GM21576 (cell line): ENCODE measurements at regions not wholly inside any gene's neighbourhood (a gene's known extent, or its start where the extent isn't known, plus 50 kb on each side); places are given as distances from the start of the nearest gene placed in this dataset.
"Not testable (repeated sequence)": the region's sequence is repeated elsewhere in the genome, so short reads cannot be mapped to it uniquely, and the experiment has no call there.

ENCODE experiments used
- ATAC-seq: cut with Tn5 transposase; IDR thresholded peaks from one replicate; pipeline ENCODE4 v1.9.1; 2021; ENCODE audit warnings: mild to moderate bottlenecking, moderate library complexity; ENCODE audit not compliant: unreplicated experiment

DNA sequence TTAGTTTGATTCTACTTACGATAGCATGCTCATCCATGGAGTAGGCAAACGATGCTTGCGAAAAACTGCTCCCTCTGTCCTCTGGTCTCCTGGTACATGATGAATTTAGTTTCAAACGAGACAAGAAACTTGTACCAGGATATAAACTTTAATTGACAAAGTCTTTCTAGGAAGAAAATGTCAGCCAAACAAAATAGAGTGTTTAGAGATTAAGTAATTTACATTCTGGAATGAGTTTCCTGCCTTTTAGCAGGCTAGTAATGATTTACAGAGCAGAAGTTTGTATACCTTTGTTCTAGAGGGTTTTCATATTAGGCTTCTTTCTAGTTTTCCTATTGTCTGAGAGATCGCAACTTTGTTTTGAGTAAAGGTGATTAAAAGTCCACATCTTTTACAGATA is 206.9 kb downstream of the RPL10L start:
- no peak for ATAC-seq

DNA sequence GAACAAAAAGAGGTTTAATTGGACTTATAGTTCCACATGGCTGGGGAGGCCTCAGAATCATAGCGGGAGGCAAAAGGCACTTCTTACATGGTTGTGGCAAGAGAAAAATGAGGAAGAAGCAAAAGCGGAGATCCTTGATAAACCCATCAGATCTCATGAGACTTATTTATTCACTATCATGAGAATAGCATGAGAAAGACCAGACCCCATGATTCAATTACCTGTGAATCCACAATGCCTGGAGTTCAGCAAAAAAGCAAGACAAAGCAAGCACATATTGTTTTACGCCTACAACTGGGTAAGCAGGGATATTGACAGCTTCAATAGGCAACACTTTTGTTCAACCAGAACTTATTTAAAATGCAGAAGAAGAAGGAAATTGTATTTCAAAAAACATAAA is 218.2 kb downstream of the RPL10L start:
- no peak for ATAC-seq

DNA sequence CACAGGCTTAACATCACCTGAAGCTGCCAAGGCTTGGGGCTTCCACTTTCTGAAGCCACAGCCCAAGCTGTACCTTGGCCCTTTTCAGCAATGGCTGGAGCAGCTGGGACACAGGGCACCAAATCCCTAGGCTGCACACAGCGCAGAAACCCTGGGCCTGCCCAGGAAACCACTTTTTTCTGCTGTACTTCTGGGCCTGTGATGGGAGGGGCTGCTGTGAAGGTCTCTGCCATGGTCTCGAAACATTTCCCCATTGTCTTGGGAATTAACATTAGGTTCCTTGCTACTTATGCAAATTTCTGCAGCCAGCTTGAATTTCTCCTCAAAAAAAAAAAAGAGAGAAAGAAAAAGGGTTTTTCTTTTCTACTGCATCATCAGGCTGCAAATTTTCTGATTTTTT is 219.1 kb downstream of the RPL10L start:
- ATAC-seq, result no peak

DNA sequence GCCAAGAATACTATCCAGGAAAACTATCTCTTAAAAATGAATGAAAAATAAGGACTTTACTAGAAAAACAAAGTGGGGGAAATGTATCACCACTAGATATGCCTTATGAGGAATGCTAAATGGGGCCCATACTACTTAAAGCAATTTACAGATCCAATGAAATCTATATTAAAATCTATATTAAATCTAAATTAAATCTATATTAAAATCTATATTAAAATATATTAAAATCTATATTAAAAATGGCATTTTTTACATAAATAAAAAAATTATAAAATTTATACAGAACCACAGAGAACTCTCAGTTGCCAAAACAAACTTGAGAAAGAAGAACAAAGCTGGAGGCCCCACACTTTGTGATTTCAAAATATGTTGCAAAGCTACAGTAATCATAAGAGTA is 234.5 kb downstream of the RPL10L start:
- ATAC-seq, result no peak

DNA sequence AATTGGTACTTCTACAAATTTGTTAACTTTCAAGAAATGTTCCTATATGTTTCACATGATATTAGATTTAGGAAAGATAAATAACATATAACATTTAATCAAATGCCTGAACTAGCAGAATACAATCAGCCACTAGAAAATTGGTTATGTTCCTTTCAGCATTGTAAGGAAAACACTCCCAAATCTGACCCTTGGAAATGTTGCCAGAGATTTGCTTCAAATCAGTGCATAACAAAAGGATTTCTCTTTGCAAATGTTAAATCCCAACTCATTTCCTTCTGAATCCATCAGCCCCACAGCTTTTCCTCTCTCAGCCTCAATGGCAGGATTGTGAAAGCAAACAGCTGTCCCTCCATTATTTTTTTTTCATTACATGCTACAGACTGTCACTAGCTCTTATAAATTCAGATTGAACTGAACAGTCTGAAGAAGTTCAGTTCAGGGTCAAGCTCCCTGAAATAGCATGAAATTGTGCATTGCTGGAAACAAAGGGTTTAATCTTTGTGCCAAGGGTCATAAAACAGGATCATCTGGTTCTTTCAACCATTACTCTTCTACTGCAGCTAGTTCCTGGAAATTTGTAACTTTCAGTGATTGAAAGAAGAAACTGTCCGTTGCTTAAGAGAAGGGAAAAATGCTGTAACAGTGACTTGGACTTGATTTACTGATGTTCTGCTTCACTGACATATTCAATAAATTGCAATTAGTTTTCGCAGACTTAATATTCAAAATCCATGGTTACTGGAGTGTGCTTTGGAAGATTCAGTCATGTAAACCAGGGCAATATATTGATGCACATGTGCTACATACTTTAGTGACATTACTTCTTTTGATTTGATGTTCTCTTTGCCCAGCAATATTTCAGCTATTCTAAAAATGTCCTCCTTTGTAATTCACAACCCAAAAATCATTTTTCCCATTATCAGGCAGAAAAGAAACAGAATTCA is 246.4 kb downstream of the RPL10L start:
- ATAC-seq, result no peak

DNA sequence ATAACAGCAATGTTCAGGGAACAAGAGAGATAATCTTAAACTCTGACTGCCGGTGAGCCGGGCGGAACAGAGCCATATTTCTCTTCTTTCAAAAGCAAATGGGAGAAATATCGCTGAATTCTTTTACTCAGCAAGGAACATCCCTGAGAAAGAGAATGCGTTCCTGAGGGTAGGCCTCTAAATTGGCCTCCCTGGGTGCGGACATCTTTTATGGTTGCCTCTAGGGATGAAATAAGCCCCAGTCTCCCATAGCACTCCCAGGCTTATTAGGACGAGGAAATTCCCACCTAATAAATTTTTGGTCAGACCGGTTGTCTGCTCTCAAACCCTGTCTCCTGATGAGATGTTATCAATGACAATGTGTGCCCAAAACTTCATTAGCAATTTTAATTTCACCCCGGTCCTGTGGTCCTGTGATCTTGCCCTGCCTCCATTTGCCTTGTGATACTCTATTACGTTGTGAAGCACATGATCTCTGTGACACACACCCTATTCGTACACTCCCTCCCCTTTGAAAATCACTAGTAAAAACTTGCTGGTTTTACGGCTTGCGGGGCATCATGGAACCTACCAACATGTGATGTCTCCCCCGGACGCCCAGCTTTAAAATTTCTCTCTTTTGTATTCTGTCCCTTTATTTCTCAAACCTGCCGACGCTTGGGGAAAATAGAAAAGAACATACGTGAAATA is 249.4 kb downstream of the RPL10L start:
- not testable (repeated sequence) for ATAC-seq

DNA sequence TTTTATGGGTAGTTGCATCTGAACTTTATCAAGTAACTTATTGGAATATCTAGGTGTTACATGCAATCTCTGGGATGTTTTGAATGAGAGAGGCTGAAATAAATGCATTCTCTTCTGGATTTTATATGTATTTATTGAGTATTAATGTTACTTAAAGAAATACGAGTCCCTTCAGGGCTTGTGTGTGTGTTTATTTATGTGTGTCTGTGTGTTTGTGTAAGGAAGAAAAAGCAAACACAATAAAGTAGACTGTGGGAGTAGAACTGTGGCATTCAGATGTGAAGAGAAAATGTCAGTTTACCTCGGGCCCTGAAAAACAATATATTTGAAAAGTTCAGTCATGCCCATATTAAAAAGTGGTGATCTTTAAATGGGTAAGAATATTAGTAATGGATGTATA is 250.5 kb downstream of the RPL10L start:
- ATAC-seq, result no peak

DNA sequence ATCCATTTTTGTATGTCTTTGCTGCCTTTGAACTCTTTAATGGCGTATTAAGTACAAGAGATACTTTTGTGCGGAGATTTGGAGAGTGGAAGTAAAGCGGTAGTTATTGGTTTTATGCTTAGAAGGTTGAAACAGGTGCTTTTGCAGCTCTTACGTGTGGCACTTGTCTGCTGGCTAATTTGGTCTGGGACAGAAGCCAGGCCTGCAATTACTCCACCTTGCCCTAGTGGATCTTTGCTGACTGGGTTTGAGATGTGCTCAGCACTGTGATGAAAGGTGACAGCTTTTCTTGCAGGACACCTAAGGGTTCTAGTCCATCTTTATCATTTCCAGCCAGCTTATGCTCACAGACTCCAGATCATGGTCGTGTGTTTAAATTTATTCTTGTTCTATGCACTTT is 252.5 kb downstream of the RPL10L start:
- no peak for ATAC-seq

DNA sequence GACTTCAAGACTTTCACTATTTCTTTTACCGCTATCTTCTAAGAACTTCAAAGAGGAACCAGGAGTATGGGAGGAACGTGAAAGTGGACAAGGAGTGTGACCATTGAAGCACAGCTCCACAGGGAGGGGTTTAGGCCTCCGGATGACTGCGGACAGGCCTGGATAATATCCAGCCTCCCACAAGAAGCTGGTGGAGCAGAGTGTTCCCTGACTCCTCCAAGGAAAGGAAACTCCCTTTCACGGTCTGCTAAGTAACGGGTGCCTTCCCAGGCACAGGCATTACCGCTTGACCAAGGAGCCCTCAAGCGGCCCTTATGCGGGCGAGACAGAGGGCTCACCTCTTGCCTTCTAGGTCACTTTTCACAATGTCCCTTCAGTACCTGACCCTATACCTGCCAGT is 267.0 kb downstream of the RPL10L start:
- no peak for ATAC-seq

DNA sequence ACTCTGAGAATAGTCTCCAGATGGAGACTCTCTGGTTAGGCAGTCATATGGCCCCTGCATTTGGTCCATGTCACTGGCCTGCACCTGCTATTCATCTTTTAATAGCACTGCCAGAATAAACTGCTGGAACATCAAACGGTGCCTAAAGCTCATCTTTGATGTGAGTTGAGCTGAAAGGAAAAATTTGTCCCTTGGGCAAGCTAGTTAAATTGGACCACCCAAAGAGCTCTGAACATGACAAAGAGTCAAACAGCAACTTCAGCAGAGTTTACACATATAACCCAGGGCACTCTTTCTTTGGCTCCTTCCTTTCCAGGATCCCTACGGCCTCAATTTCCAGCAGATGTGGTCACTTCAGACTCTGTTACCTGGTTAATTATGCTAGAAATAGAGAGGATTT is 269.9 kb downstream of the RPL10L start:
- ATAC-seq, result no peak

DNA sequence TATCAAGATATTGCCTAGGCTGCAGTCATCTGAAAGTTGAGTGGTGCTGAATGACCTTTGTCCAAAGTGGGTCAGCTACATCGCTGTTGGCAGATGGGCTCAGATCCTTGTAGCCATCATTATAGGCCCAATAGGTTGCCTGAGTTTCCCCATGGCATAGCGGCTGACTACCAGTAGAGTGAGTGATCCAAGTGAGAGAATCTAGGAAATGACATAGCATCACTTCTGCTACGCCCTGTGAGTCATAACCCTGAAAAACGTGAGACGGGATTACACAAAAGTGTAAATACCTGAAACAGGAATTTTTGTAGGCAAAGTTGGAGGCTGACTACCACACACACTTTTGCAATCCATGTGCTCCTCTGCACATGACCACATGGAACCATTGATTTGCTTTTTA is 273.3 kb downstream of the RPL10L start:
- ATAC-seq, result no peak

DNA sequence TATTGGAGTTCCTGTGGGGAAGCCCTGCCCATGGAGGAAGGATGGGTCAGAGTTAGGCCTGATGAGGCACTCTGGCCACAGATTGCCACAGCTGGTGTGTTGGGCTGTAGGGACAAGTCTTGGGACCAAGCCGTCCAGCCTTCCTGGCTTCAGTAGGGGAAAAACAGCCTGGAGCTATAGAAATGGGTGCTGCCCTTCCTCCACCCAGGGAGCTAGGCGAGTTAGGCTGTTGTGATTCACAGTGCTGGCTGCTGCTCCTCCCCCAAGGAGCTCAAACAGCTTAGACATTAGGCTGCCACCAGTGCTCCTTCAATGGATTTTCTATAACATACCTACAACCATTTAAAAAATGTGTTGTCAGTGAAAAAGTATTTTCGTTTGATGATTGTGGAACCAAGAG is 274.3 kb downstream of the RPL10L start:
- no peak for ATAC-seq

DNA sequence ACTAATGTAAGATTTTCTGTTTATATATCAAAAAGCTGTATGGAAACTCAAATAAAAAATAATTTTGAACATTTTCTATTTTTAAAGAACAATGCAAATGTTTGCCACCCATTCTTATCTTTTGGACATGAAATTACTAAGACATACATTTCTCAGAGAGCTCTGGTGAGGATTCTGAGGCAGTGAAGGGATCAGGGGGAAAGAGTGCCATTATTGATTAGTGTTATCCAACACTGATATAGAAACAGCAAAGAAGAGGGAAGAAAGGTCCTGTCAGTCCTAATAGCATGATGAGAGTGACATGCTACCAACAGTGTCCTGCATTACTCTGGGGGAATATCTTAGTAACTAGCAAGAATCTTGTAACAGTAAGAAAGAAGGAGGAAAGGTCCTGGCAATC is 282.2 kb downstream of the RPL10L start:
- ATAC-seq, result no peak

DNA sequence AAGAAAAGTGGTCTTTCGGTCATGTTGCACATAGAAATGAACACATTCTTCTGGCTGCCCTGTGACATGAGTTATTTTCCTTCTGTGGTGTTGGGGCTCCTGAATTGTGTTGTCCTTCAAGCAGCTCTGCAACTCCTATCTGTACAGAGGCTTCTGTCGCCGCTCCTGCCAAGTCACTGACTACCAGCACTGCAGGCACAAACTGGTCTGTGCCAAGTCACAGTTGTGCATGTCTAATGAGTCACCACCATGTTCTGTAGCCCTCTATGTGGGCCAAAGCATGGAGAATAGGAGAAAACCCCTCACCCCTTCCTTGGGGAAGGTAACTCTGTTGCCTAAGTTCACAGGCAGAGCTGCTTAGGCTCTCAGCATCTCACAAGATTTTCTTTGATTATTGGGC is 283.3 kb downstream of the RPL10L start:
- ATAC-seq, result no peak

DNA sequence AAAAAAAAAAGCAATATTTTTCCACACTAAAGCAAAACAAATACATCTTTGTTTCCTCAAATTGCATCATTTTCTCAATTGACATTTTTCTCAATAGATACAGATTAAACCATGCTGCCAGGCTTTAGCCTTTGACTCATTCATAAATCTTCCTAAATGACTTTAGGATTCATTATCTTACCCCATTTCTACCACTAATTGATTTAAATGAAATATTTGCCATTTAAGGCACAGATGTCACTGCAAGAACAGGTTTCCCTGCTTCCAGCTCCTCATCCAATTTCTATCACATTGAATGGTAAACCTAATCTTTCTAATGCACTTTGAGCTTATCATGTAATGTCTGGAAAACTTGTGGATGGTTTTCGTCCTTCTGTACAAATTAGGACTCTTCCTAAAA is 298.7 kb downstream of the RPL10L start:
- ATAC-seq, result no peak

DNA sequence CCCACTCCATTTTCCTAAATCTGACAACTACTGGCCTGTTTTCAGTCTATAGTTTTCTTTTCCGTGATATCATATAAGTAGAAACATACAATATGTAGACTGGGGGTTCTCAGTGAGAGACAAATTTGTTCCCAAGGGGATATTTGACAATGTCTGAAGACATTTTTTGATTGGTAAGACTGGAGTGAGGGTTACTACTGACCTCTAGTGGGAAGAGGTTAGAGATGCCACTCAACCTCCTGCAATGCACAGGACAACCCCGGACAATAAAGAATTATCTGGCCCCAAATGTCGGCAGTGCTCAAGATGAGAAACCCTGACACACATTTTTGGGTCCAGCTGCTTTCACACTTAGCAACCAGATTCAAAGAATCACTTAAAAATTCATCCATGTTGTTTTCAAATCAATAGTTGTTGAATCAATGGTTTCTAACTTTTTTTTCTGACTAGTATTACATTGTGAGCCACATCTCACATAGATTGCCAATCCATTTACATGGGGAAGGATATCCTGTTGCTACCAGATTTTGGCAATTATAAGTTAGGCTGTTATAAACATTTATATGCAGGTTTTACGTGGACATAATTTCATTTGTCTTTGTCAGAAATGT is 307.1 kb downstream of the RPL10L start:
- ATAC-seq, result no peak

DNA sequence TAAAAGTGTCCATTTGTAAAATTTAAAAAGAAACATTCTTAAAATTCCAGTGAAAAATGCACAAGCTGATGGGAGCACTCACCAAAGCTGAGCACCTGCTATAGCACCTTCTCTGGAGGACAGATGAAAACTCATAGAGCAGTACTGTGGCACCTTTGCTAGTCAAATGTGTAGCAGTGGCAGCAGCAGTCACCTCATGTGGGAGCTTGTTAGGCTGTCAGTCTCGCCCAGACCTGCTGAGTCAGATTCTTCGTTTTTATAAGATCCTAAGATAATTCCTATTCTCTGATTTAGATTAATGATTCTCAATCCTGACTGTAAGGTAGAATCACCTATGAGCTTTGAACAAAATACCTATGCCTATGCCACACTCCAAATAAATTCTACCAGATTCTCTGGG is 325.8 kb downstream of the RPL10L start:
- no peak for ATAC-seq

DNA sequence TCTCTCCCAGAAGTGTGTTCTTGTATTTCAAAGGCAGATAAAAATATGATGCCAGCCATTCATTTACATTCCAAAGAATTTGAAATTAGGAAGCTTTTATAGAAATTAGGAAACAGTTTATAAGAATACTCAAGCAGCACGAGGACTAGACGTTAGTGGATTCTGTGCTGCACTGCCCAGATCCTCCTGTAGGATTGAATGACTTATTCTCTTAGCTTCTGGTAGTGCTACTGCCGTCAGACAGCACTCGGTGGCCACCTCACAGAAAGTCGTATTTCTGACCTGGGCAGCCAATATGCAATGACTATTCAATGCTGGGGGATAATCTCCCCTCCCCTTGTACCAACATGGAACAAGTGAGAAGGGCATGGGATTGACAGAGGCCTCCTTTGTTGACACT is 326.4 kb downstream of the RPL10L start:
- no peak for ATAC-seq

DNA sequence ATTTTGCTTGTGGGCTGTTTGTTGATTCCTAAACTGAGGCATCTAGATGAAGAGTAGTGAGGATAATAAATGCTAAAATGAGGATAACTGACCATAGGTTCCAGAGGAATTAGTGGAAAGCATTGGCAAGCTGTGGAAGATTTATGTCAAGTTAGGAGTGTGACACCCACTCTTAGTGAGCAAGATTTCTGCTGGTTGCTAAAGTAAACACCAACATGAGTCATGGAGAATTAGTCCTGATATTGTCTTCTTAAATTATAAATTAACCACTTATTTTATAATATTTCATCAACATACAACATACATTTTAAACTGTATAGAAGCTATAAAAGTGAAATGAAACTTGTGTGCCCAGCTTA is 328.2 kb downstream of the RPL10L start:
- no peak for ATAC-seq

DNA sequence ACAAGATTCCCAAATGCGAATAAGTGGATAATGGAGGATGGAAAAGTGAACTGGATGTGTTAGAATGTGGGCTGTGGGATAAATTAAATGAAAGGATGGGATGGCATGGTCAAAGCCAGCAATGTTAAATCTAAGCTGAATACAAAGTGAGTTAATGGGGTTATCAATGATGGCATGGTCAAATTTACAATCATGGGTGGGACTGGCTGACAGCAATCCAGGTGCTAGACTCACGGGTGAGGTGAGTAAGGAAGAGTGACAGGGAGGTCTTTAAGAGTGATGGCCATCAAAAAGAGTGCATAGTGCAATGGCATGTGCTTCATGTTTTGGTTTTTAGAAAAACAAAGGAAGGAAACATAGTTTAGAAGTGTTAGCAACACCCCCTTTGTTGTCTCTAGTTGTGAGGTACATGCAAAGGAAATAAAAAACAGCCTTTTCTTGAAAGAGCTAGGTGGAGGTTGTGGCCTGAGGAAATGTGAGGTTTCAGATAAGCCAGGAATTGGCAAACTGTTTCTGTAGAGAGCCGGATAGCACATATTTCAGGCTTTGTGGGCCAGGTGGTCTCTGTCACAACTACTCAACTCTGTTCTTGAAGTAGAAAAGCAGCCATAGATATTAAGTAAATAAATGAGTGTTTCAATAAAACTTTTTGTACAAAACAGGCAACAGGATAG is 328.7 kb downstream of the RPL10L start:
- ATAC-seq, result no peak

DNA sequence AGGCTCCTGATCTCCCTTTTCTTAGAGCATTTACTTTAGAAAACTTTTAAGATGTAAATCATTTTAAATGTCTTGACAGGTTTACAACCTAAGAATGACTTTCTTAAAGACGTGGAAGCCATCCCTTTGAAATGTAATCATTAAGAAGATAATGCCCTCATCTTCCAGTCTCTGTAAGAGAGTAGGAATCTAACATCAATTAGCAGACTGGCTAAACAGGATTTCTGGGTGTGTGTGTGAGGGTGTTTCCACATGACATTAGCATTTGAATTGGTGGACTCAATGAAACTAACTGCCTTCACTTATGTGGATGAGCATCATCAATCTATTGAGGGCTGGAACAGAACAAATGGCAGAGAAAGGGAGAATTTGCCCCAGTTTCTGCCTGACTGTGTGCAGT is 329.5 kb downstream of the RPL10L start:
- no peak for ATAC-seq

DNA sequence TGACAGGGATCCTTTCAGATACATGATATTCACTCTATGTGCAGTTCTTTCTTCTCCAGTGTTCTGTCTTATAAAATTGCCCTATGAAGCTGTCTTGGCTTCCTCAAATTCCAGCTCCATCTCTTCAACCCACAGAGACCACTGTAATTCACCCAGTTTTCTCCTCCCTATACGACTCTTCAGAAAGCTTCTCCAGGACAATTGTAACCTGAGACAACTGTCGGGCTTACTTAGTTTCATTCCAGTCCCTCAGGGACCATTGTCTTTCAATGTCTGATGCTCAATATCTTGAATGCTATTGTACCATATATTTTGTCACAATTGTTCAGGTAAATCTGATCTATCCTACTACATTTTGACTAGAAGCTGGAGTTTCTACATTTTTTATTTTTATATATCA is 345.3 kb downstream of the RPL10L start:
- no peak for ATAC-seq
